ENCODE measurements at regions not wholly inside any gene's neighbourhood (a gene's known extent, or its start where the extent isn't known, plus 50 kb on each side); places are given as distances from the start of the nearest gene placed in this dataset.
"Not testable (repeated sequence)": the region's sequence is repeated elsewhere in the genome, so short reads cannot be mapped to it uniquely, and the experiment has no call there.

DNA sequence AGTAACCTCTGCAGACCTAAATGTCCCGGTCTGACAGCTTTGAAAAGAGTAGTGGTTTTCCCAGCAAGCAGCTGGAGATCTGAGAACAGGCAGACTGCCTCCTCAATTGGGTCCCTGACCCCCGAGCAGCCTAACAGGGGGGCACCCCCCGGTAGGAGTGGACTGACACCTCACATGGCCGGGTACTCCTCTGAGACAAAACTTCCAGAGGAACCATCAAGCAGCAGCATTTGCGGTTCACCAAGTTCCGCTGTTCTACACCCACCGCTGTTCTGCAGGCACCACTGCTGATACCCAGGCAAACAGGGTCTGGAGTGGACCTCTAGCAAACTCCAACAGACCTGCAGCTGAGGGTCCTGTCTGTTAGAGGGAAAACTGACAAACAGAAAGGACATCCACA is 341.1 kb downstream of the NEBL start:
- in situ Hi-C loops (cut with HindIII; ENCODE audit: low pct_unique_long_range_greater_than_20kb, low sequenced_read_pairs) = not testable (repeated sequence)

GRCh38 chr10:20552382-20552781 is 344.7 kb downstream of the NEBL start:
- in situ Hi-C loops (cut with HindIII; ENCODE audit: low pct_unique_long_range_greater_than_20kb, low sequenced_read_pairs) = no loop called here
- no peak for DNase-seq (ENCODE audit: low read depth, low spot score)

More for the DNA sequence above, 341.1 kb downstream of the NEBL start:
- DNase-seq (ENCODE audit: low read depth, low spot score) = not testable (repeated sequence)

GRCh38 chr10:20551761-20552160 is 345.4 kb downstream of the NEBL start:
- DNase-seq (ENCODE audit: low read depth, low spot score) = no peak
- in situ Hi-C loops (cut with HindIII; ENCODE audit: low pct_unique_long_range_greater_than_20kb, low sequenced_read_pairs) = no loop called here

DNA sequence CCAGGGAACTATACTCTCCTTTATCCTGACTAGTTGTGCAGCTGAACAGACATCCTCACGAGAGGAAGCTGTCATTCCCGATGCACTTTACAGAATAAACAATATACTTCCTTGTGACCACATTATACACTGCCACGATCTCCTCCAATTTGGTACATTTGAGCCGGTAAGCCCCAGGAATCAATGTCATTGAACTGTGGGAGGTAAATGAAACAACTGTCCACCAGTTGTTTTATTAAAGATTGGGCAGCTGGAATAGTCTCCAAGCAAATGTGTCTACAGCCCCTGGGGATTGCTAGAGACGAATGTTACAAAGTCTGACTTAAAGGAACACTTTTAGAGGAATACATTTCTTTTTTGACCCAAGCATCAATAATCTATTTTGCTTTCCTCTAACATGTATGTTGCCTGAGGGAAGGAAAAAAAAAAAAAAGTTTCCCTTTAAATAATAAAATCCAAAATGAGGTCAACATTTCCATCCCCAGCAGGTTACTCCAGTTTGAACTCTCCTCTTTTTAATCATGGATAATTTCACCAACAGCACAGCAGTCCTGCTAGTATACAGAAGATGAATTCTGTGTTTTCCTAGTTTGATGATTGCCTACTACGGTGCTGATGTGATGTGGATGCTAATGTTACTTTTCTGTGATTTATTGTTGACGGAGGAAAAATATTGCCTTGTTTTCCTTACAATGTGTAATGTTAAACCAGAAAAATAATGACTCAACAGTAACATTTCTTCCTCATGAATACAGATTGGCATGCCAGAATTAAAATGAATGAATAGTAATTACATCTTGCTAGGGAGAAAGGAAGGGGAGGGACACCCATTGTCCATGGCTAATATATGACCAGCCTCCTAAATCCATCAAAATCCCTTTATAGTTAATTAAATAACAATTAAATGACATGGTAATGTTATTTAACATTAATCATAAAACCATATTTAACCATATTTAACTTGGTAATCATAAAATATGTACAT is 360.9 kb downstream of the NEBL start:
- in situ Hi-C loops (cut with HindIII; ENCODE audit: low pct_unique_long_range_greater_than_20kb, low sequenced_read_pairs) = no loop called here
- no peak for DNase-seq (ENCODE audit: low read depth, low spot score)

DNA sequence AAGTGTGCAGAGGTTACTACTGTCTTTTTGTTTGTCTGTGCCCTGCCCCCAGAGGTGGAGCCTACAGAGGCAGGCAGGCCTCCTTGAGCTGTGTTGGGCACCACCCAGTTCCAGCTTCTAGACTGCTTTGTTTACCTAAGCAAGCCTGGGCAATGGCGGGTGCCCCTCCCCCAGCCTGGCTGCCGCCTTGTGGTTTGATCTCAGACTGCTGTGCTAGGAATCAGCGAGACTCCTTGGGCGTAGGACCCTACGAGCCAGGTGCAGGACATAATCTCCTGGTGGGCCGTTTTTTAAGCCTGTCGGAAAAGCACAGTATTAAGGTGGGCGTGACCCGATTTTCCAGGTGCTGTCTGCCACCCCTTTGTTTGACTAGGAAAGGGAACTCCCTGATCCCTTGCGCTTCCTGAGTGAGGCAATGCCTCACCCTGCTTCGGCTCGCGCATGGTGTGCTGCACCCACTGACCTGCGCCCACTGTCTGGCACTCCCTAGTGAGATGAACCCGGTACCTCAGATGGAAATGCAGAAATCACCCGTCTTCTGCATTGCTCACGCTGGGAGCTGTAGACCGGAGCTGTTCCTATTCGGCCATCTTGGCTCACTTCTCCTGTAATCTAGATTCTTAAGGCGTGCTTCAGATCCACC is 365.7 kb downstream of the NEBL start:
- DNase-seq (ENCODE audit: low read depth, low spot score); in situ Hi-C loops (cut with HindIII; ENCODE audit: low pct_unique_long_range_greater_than_20kb, low sequenced_read_pairs): not testable (repeated sequence)

DNA sequence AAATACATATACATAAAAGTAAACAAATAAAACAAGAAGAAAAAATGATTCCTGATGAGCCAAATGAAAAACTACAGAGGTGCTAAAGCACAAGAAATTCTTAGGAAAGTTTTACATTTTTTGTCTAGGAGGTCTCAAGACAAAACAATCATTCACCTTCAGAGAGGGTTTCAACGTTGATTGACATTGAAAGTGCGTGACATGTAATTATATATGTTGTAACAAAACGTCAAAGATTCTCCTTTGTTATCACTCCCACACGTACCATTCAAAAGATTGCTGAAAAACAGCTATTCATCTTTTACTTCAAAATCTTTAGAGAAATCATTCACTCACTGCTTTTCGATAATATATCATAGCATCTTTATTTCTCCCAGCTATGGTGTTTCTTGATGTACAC is 375.9 kb downstream of the NEBL start:
- in situ Hi-C loops (cut with HindIII; ENCODE audit: low pct_unique_long_range_greater_than_20kb, low sequenced_read_pairs) = no loop called here
- no peak for DNase-seq (ENCODE audit: low read depth, low spot score)

DNA sequence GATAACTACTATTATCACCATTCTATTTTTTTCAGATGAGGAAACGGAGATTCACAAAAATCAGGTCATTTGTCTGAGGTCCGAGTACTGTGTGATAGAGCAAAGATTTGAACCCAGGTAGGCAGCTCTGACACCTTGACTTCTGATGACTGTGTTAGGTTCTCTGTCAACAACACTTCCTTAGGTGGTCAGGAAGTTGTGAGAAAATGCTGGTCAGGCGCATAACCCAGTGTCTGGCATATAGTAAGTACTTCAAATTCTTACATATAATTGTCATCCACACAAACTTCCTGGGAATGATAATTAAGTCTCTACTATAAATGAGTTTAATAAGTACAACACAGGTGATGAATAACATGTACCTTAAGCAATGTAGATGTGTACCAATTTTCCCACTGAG is 381.5 kb downstream of the NEBL start:
- DNase-seq (ENCODE audit: low read depth, low spot score) = no peak
- in situ Hi-C loops (cut with HindIII; ENCODE audit: low pct_unique_long_range_greater_than_20kb, low sequenced_read_pairs) = no loop called here

GRCh38 chr10:20512631-20513030 is 384.5 kb downstream of the NEBL start:
- in situ Hi-C loops (cut with HindIII; ENCODE audit: low pct_unique_long_range_greater_than_20kb, low sequenced_read_pairs) = no loop called here
- no peak for DNase-seq (ENCODE audit: low read depth, low spot score)

- no peak for DNase-seq (ENCODE audit: low read depth, low spot score)
- in situ Hi-C loops (cut with HindIII; ENCODE audit: low pct_unique_long_range_greater_than_20kb, low sequenced_read_pairs) = no loop called here
Observed at GRCh38 chr10:20508921-20509320, 388.2 kb downstream of the NEBL start.

DNA sequence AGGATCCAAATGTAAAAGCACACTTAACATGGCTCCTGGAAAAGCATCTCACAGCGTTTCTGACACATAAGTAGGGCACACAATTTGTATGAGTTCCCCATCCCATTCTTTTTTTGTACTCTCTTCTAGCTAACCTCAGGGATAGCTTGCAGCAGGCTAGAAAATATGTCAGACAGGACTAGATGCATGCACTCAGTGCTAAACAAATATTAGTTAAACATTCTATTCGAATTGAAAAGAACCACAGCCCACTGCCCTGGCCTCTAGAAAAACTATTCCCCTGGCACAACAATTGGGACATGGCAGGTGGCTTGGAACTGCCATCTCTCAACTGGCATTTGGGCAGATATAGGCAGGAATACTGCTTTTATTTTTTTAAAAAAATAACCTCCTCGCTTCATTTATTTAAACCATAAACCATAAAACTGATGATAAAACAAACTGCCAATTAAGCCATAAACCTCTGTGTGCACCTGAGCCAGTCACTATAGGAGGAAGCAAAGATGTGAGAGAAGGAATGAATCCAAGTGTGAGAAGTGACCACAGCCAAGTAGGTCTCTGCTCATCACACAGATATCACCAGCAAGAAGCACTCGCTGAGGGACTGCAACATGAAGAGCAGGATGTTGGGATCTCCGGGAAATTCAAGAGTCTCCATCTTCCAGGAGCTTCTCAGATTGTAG is 394.1 kb downstream of the NEBL start:
- DNase-seq (ENCODE audit: low read depth, low spot score) = no peak
- in situ Hi-C loops (cut with HindIII; ENCODE audit: low pct_unique_long_range_greater_than_20kb, low sequenced_read_pairs) = no loop called here

GRCh38 chr10:20494474-20494873 is 402.6 kb downstream of the NEBL start:
- DNase-seq (ENCODE audit: low read depth, low spot score) = no peak
- in situ Hi-C loops (cut with HindIII; ENCODE audit: low pct_unique_long_range_greater_than_20kb, low sequenced_read_pairs) = no loop called here

GRCh38 chr10:20492447-20492846 is 404.7 kb downstream of the NEBL start:
- DNase-seq (ENCODE audit: low read depth, low spot score) = peak; percentile 6
- in situ Hi-C loops (cut with HindIII; ENCODE audit: low pct_unique_long_range_greater_than_20kb, low sequenced_read_pairs) = no loop called here

DNA sequence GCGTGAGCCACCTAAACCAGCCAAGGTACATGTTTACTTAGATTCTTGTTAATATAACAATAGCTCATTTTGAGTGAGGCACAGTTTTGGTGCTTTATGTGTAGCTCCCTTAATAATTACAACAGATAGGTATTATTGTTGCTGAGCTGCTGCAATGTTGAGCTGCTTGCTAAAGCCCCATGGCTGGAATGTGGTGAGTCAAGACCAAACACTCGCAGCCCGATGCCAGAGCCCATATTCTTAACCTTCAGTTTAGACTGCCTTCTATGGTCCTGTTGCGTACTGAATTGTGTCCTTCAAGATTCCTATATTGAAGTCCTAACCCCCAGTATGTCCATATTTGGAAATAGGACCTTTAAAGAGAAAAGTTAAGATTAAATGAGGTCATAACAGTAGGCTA is 407.1 kb downstream of the NEBL start:
- in situ Hi-C loops (cut with HindIII; ENCODE audit: low pct_unique_long_range_greater_than_20kb, low sequenced_read_pairs) = no loop called here
- DNase-seq (ENCODE audit: low read depth, low spot score) = no peak

DNA sequence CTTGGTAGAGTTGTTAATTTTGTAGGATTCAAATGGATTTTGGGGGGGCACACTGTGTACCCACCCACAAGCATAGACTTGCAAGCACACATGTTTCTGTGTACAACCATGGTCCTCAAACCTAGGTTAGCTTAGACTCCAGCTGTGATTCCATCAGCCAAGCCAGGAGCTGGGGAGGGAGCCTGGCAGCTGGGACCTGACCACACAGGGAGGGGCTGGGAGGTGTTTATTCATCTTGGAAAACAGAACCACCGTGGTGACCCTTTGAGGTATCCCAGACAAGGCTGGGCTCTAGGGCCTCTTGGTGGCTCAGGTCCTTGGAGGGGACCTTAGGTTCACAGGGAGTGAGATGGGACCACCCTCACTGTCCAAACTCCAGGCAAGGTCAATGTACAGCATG is 410.3 kb downstream of the NEBL start:
- in situ Hi-C loops (cut with HindIII; ENCODE audit: low pct_unique_long_range_greater_than_20kb, low sequenced_read_pairs) = no loop called here
- DNase-seq (ENCODE audit: low read depth, low spot score) = no peak

GRCh38 chr10:20485554-20485953 is 411.6 kb downstream of the NEBL start:
- no peak for DNase-seq (ENCODE audit: low read depth, low spot score)
- in situ Hi-C loops (cut with HindIII; ENCODE audit: low pct_unique_long_range_greater_than_20kb, low sequenced_read_pairs) = no loop called here

DNA sequence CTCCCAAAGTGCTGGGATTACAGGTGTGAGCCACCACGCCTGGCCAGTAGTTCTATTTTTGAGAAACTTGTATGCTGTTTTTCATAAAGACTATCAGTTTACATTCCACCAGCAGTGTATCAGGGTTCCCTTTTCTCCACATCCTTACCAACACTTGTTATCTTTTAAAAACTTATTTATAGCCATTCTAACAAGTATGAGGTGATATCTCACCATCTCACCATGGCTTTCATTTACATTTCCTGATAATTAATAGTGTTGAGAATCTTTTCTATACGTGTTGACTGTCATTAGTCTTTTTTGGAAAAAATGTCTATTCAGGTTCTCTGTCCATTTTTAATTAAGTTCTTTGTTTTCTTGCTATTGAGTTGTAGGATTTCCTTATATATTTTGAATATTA is 416.1 kb downstream of the NEBL start:
- no peak for DNase-seq (ENCODE audit: low read depth, low spot score)
- in situ Hi-C loops (cut with HindIII; ENCODE audit: low pct_unique_long_range_greater_than_20kb, low sequenced_read_pairs) = no loop called here

GRCh38 chr10:20480575-20480974 is 416.5 kb downstream of the NEBL start:
- DNase-seq (ENCODE audit: low read depth, low spot score); in situ Hi-C loops (cut with HindIII; ENCODE audit: low pct_unique_long_range_greater_than_20kb, low sequenced_read_pairs): not testable (repeated sequence)

DNA sequence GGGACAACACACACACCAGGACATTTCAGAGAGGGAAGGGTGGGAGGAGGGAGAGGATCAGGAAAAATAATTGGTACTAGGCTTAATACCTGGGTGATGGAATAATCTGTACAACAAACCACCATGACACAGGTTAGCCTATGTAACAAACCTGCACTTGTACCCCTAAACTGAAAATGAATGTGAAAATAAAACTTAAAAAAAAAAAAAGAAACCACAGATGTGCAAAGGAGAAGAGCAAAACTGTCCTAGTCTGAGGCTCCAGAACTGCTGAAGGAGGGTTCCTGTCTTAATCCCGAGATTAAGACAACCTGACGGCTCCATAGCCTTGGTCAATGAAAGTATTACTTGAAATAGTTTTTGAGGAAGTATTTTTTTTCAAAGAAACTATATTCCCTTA is 423.0 kb downstream of the NEBL start:
- in situ Hi-C loops (cut with HindIII; ENCODE audit: low pct_unique_long_range_greater_than_20kb, low sequenced_read_pairs) = no loop called here
- no peak for DNase-seq (ENCODE audit: low read depth, low spot score)

All from SK-MEL-5 (cell line).